Right lobe of liver (tissue), 6 donors: ENCODE measurements at regions not wholly inside any gene's neighbourhood (a gene's known extent, or its start where the extent isn't known, plus 50 kb on each side); places are given as distances from the start of the nearest gene placed in this dataset.
"Not testable (repeated sequence)": the region's sequence is repeated elsewhere in the genome, so short reads cannot be mapped to it uniquely, and the experiment has no call there.

Experiments
- ATAC-seq, 4 donors: fragments of 200-7000 bp; cut with Tn5 transposase; one replicate each; pipeline ENCODE4 v1.9.1; 2020; ENCODE audit warnings: mild to moderate bottlenecking in 4 of 4, moderate library complexity in 4 of 4
- DNase-seq, 3 donors: peaks; one replicate each; pipeline ENCODE4 v3.0.0-alpha.2; 2020
- H3K27ac ChIP-seq, 3 donors: fragments of 200-600 bp; one replicate each; pipeline ENCODE4 v1.8.0; 2022
- H3K27me3 ChIP-seq, 2 donors: fragments of 200-600 bp; one replicate each; pipeline ENCODE4 v1.8.0; 2022
- H3K36me3 ChIP-seq, 4 donors: fragments of 200-600 bp; sonication (generic) in 1 of 4; one replicate each; pipeline versions ENCODE4 v1.5.1 to v1.8.0; 2017 to 2022; ENCODE audit warnings: control low read depth in 1 of 4
- H3K4me1 ChIP-seq, 4 donors: fragments of 200-600 bp; sonication (generic) in 1 of 4; one replicate each; pipeline versions ENCODE4 v1.5.1 to v1.8.0; 2017 to 2022; ENCODE audit warnings: control low read depth in 1 of 4
- H3K4me3 ChIP-seq, 3 donors: fragments of 200-600 bp; one replicate each; pipeline ENCODE4 v1.8.0; 2022
- H3K9me3 ChIP-seq, 4 donors: fragments of 200-600 bp; sonication (generic) in 1 of 4; one replicate each; pipeline versions ENCODE4 v1.5.1 to v1.8.0; 2017 to 2022; ENCODE audit warnings: control low read depth in 1 of 4
- POLR2A ChIP-seq: fragments of 450-650 bp; IDR thresholded peaks from one replicate; pipeline ENCODE4 v1.6.1; 2017; ENCODE audit warnings: antibody characterized with exemption, mild to moderate bottlenecking
- WGBS: methylation state at CpG from one replicate; pipeline ENCODE4 v1.1.6; 2018; ENCODE audit warnings: low coverage, low lambda C conversion rate; ENCODE audit not compliant: insufficient coverage; ENCODE audit errors: missing lambda C conversion rate; 5-methylcytosine and 5-hydroxymethylcytosine counted together
- intact Hi-C, 2 donors: fragments of 100-400 bp; cut with DNase I; formaldehyde crosslinking; loops; one replicate each; pipeline versions ENCODE4 v1.11.2 to v1.14.1; 2022
- TF ChIP-seq, protein P1 (sequence below), 4 donors: fragments of 200-600 bp in 3 of 4; fragments of 450-650 bp in 1 of 4; IDR thresholded peaks; one replicate each; pipeline versions ENCODE4 v1.5.1 to v1.8.0; 2016 to 2022; ENCODE audit warnings: antibody characterized with exemption in 4 of 4, mild to moderate bottlenecking in 2 of 4
- donor health status: DM: no; HTN: yes; CAD: no.
- donor health status: DM: no; HTN: no; CAD: no.
- donor health status: DM: no; HTN: no; CAD: no.
- donor health status: DM: no; HTN: yes; CAD: no.
- donor health status: DM: no; HTN: yes; CAD: no.

DNA sequence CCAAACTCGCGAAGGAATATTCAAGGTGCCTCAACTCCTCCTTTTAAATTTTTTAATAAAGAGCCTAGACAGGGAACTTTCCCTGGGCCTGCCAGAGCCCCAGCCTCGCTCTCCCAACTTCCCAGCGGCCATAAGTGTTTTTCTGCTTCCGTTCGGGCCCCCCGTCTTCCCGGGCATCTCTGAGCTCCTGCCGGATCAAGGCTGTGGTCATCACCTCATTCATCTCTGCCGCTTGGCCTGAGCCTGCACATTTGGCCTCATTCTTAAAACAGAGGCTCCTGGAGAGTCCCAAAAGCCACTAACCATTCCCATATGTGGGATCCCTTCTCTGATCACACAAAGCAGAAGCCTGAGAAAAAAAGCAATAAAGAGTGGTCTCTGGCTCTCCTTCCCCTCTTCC is 969.1 kb upstream of the DEFB115 start:
- H3K4me1 ChIP-seq = no peaks in the 10 kb centered on the region
- no peaks in the 10 kb centered on the region for H3K27me3 ChIP-seq
- no peak overlapping the region for H3K4me3 ChIP-seq
- no peak for DNase-seq
- intact Hi-C loops = no loop called here
- 85% methylated on average over 8 of the region's 10 CpGs for WGBS
- H3K9me3 ChIP-seq = no peaks in the 10 kb centered on the region
- no peak for ATAC-seq
- TF ChIP-seq, protein P1, sequence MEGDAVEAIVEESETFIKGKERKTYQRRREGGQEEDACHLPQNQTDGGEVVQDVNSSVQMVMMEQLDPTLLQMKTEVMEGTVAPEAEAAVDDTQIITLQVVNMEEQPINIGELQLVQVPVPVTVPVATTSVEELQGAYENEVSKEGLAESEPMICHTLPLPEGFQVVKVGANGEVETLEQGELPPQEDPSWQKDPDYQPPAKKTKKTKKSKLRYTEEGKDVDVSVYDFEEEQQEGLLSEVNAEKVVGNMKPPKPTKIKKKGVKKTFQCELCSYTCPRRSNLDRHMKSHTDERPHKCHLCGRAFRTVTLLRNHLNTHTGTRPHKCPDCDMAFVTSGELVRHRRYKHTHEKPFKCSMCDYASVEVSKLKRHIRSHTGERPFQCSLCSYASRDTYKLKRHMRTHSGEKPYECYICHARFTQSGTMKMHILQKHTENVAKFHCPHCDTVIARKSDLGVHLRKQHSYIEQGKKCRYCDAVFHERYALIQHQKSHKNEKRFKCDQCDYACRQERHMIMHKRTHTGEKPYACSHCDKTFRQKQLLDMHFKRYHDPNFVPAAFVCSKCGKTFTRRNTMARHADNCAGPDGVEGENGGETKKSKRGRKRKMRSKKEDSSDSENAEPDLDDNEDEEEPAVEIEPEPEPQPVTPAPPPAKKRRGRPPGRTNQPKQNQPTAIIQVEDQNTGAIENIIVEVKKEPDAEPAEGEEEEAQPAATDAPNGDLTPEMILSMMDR (IDR thresholded peaks at IDR 0.05) = no peak
- TF ChIP-seq POLR2A = no peak
- H3K27ac ChIP-seq = no peak overlapping the region
- no peaks in the 10 kb centered on the region for H3K36me3 ChIP-seq

DNA sequence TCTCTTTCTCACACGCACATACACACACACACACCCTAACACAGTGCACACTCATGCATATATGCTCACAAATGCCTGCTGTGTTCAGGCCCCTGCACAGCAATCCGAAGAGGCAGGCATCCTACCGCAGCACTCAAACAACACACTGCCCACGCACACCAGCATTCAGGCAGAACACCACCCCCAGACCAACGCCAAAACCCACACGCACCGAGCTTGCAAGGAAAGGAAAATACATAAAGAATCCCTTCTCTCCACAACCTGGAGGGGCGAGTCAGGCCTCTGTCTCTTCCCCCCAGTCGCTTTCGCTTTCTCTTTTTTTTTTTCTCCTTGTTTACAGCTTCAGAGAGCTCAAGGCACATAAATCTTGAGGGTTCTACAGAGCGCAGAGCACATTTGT is 968.4 kb upstream of the DEFB115 start:
- H3K27ac ChIP-seq, H3K9me3 ChIP-seq, DNase-seq, H3K27me3 ChIP-seq, intact Hi-C loops, ATAC-seq, H3K36me3 ChIP-seq, H3K4me3 ChIP-seq, H3K4me1 ChIP-seq: not testable (repeated sequence)
- 63% methylated on average over 9 of the region's 11 CpGs for WGBS

DNA sequence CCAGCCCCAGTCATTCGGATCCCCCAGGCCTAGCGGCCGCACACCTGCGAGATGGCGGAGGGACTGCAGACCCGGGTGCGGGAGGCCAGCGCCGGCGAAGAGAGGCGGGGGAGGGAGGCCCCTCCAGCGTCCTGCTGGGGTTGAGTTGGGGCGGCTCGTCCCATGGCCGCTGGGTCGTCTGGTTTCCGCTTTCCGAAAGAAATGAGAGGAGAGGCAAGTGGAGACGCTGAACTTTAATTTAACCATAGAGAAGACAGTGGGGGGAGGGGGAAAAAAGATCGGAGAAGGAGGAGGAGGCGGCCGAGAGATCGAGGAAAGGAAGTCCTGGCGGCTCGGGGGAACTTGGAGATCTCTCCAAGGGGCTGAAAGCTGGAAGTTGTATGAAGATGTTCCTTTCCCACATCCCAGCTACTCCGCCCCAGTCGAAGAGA is 967.7 kb upstream of the DEFB115 start:
- H3K27me3 ChIP-seq, intact Hi-C loops, H3K36me3 ChIP-seq, H3K27ac ChIP-seq, H3K4me1 ChIP-seq, H3K4me3 ChIP-seq, H3K9me3 ChIP-seq, ATAC-seq, DNase-seq: not testable (repeated sequence)
- 65% methylated on average over 26 of the region's 27 CpGs for WGBS

DNA sequence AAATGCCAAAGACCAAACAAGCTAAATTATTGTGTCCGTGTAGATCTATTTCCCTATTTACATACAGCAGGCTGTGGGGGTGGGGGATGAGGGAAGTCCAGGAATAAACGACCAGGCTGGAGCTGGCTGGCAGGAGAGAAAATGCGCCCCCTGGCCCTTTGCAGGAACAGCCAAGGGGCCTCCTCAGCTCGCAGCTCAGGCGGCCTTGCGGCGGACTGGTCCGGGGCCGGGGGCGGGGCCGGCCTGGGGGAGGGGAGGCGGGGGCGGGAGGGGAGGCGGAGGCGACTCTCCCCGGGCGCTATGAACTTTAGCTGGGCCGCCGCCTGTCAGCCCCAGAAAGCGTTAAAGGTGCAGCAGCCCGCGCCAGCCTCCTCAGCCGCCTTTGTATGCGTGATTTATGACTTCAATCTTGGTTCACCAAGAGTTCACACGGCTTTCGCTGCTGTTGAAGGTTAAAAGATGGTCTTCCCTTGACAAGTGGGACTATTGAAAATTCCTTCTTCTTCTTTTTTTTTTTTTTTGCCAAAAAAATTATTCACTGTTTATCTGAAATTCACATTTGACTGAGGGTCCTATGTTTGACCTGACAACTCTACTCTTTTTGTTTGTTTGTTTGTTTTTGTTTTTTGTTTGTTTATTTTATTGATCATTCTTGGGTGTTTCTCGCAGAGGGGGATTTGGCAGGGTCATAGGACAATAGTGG is 967.0 kb upstream of the DEFB115 start:
- ATAC-seq = peak in 3 of 4 donors; percentile 42 to 54 (median 49)

DNA sequence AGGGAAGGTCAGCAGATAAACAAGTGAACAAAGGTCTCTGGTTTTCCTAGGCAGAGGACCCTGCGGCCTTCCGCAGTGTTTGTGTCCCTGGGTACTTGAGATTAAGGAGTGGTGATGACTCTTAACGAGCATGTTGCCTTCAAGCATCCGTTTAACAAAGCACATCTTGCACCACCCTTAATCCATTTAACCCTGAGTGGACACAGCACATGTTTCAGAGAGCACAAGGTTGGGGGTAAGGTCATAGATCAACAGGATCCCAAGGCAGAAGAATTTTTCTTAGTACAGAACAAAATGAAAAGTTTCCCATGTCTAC is 966.4 kb upstream of the DEFB115 start:
- H3K27me3 ChIP-seq, H3K4me1 ChIP-seq, H3K9me3 ChIP-seq, ATAC-seq, H3K36me3 ChIP-seq, DNase-seq, H3K4me3 ChIP-seq, H3K27ac ChIP-seq, intact Hi-C loops: not testable (repeated sequence)
- 36% methylated on average over 2 of the region's 4 CpGs for WGBS

More for the DNA sequence above, 967.0 kb upstream of the DEFB115 start:
- intact Hi-C loops, H3K9me3 ChIP-seq, H3K4me1 ChIP-seq, H3K27me3 ChIP-seq, H3K27ac ChIP-seq, H3K4me3 ChIP-seq, H3K36me3 ChIP-seq: not testable (repeated sequence)
- WGBS = 55% methylated on average over 7 of the region's 27 CpGs
- DNase-seq = peak in 1 of 3 donors; percentile 43

DNA sequence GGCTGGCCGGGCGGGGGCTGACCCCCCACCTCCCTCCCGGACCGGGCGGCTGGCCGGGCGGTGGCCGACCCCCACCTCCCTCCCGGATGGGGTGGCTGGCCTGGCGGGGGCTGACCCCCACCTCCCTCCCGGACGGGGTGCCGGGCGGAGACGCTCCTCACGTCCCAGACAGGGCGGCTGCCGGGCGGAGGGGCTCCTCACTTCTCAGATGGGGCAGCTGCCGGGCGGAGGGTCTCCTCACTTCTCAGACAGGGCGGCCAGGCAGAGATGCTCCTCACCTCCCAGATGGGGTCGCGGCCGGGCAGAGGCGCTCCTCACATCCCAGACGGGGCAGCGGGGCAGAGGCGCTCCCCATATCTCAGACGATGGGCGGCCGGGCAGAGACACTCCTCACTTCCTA is 965.8 kb upstream of the DEFB115 start:
- ATAC-seq, H3K27me3 ChIP-seq, H3K4me3 ChIP-seq, H3K4me1 ChIP-seq, H3K9me3 ChIP-seq, intact Hi-C loops, H3K27ac ChIP-seq, H3K36me3 ChIP-seq, DNase-seq: not testable (repeated sequence)
- WGBS = no CpG with 5 or more reads among the region's 32 CpGs

DNA sequence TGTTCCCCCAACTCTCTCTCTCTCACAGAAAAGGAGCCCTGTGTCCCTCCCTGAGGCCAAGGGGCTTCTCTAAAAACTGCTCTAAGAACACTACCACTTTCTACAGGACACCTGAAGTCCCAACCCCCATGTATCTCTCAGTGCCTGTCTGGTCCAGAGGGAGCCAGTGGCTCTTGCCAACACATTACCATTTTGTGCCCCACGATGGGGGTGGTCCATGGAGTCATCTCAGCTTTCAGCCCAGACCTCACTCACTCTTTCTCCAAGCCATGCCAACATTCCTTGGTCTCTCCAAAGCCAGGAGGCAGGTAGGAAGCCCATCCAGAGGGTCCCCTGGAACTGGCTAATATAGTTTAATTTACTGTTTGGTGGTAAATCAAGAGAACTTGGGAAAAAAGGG is 962.1 kb upstream of the DEFB115 start:
- H3K36me3 ChIP-seq, H3K4me3 ChIP-seq, intact Hi-C loops, H3K4me1 ChIP-seq, H3K27ac ChIP-seq, DNase-seq, ATAC-seq, H3K9me3 ChIP-seq, H3K27me3 ChIP-seq: not testable (repeated sequence)
- WGBS = 0% methylated on average over 1 of the region's 1 CpG

DNA sequence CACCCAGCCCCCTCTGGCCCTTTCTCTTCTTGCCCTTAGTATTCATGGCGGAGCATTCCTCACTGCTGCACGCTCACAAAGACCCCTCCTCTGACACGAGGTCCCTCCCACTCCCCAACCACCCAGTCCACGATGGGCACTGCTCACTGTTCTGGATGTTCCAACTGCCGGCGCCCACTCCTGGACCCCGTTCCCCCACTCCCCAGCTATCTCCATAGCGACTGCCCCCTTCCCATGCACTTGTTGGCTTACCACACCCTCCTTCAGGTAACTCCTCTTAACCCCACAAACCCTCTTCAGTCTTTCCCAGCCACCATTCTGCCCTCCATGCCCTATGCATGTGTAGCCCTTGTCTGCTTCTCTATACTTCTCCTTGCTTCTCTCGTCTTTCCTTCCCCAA is 961.5 kb upstream of the DEFB115 start:
- H3K36me3 ChIP-seq, H3K27ac ChIP-seq, intact Hi-C loops, ATAC-seq, H3K4me1 ChIP-seq, H3K27me3 ChIP-seq, H3K9me3 ChIP-seq, H3K4me3 ChIP-seq, DNase-seq: not testable (repeated sequence)
- 49% methylated on average over 4 of the region's 9 CpGs for WGBS

DNA sequence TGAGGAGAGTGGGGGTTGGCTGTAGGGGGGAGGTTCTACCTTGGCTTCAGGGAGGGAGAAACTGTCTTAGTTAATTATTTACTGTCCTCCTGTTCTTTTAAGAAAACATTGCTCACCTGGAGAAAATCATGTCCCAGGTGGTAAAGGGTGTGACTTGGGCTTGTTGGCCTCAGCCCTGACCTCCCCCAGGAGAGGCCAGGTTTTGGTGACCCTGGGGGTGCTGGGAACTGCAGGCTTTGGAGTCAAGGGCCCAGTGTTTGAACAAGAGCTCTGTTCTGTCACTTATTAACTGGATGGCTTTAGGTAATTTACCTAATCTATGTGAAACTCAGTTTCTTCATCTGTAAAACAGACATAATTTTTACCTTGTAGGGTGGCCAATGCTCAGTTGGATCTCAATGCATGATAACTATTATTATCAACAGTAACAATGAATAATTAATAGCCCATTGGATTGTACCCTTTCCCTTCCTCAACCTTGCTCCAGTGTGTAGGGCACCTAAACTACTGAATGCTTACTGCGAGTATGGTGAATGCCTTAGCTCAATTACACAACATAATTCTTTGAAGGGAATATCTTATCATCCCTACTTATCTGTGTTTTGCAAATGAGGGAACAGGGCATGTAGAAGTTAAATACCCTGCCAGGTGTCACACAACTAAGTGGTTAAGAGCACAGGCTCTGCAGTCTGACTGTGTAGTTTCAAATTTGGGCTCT is 959.4 kb upstream of the DEFB115 start:
- H3K36me3 ChIP-seq, ATAC-seq, H3K9me3 ChIP-seq, H3K4me3 ChIP-seq, H3K27me3 ChIP-seq, H3K27ac ChIP-seq, intact Hi-C loops, H3K4me1 ChIP-seq, DNase-seq: not testable (repeated sequence)
- 75% methylated on average over 1 of the region's 1 CpG for WGBS

DNA sequence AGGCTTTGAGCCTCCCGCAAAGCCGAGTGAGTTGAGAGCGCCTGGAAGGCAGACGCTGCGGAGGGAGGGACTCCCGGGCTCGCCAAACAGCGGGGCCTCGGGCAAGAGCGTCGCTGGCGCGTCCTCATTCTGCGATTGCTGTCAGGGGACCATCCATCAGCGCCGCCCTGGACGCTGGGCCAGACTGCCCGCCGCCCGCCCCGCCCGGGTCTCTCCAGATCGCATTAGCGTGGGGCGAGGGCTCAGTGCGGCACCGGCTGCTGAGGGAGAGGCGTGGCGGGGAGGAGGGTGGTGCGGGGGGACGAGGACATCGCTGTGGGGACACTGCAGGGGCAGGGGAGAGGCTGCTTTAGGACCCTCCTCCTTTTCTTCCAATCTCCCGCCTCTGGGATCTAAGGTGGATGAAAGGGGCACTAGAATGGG is 957.2 kb upstream of the DEFB115 start:
- H3K4me3 ChIP-seq, H3K36me3 ChIP-seq, DNase-seq, H3K27me3 ChIP-seq, intact Hi-C loops, H3K27ac ChIP-seq, H3K9me3 ChIP-seq, H3K4me1 ChIP-seq, ATAC-seq: not testable (repeated sequence)
- 0% methylated on average over 2 of the region's 33 CpGs for WGBS

DNA sequence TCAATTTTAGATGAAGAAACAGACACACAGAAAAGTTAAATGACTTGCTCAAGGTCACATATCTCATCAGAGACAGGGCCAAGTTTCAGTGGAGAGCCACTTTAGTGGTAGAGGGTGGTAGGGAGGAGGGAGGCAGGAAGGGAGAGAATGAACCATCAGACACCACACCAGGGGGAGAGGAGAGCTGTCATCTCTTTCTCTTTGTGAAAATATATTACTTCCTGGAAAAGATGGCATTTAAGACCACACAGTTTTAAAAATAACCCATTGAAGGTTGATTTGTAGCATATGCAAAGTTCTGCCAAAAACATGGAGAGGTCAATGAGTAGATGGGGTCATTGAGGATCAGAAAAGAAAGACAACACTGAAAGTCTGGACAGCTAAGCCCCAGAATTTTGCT is 954.7 kb upstream of the DEFB115 start:
- H3K27me3 ChIP-seq, H3K4me1 ChIP-seq, H3K9me3 ChIP-seq, H3K36me3 ChIP-seq, H3K27ac ChIP-seq, H3K4me3 ChIP-seq, ATAC-seq, DNase-seq, intact Hi-C loops: not testable (repeated sequence)
